GM23338 (cell line): ENCODE measurements at regions not wholly inside any gene's neighbourhood (a gene's known extent, or its start where the extent isn't known, plus 50 kb on each side); places are given as distances from the start of the nearest gene placed in this dataset.

ENCODE experiments used
- ATAC-seq: fragments of 200-7000 bp; cut with Tn5 transposase; 3 replicates; pipeline ENCODE4 v1.9.1; 2020
- DNase-seq: peaks from one replicate; pipeline ENCODE4 v3.0.0-alpha.2; 2015; ENCODE audit warnings: low spot score
- H2AFZ ChIP-seq: fragments of 200-600 bp; sonication (generic); 2 replicates; pipeline ENCODE4 v1.8.0; 2016; ENCODE audit warnings: antibody characterized with exemption, mild to moderate bottlenecking, moderate library complexity
- H3F3A ChIP-seq: fragments of 200-600 bp; sonication (generic); replicated peaks from 2 replicates; pipeline ENCODE4 v1.8.0; 2017; ENCODE audit warnings: antibody characterized with exemption, mixed run types, low read depth
- H3K27ac ChIP-seq: fragments of 200-600 bp; sonication (generic); 2 replicates; pipeline ENCODE4 v1.6.1; 2016; ENCODE audit warnings: low read depth
- H3K27me3 ChIP-seq: fragments of 200-600 bp; sonication (generic); 2 replicates; pipeline ENCODE4 v1.8.0; 2016; ENCODE audit warnings: mild to moderate bottlenecking, mixed run types, moderate library complexity; ENCODE audit not compliant: insufficient read depth
- H3K36me3 ChIP-seq: fragments of 200-600 bp; sonication (generic); 2 replicates; pipeline ENCODE4 v1.8.0; 2016; ENCODE audit warnings: mild to moderate bottlenecking; ENCODE audit not compliant: insufficient read depth
- H3K4me1 ChIP-seq: fragments of 200-600 bp; sonication (generic); 2 replicates; pipeline ENCODE4 v1.8.0; 2016; ENCODE audit warnings: mild to moderate bottlenecking, moderate library complexity; ENCODE audit not compliant: insufficient read depth
- H3K4me2 ChIP-seq: fragments of 200-600 bp; sonication (generic); 2 replicates; pipeline ENCODE4 v1.7.1; 2017; ENCODE audit warnings: mixed run types
- H3K4me3 ChIP-seq: fragments of 200-600 bp; sonication (generic); 2 replicates; pipeline ENCODE4 v1.6.1; 2016; ENCODE audit warnings: mixed run types
- H3K79me2 ChIP-seq: fragments of 200-600 bp; sonication (generic); replicated peaks from 2 replicates; pipeline ENCODE4 v1.8.0; 2017; ENCODE audit warnings: mild to moderate bottlenecking; ENCODE audit not compliant: insufficient read depth
- H3K9me2 ChIP-seq: fragments of 200-600 bp; sonication (generic); 2 replicates; pipeline ENCODE4 v1.8.0; 2017; ENCODE audit not compliant: insufficient read depth
- H4K20me1 ChIP-seq: fragments of 200-600 bp; sonication (generic); replicated peaks from 2 replicates; pipeline ENCODE4 v1.8.0; 2017; ENCODE audit warnings: mild to moderate bottlenecking; ENCODE audit not compliant: insufficient read depth
- H3K27ac Mint-ChIP-seq: 2 replicates; pipeline ENCODE4 v1.8.0; 2020; ENCODE audit warnings: inconsistent platforms, mild to moderate bottlenecking, moderate library complexity, mixed read lengths
- H3K27me3 Mint-ChIP-seq: 3 replicates; pipeline ENCODE4 v1.8.0; 2022; ENCODE audit warnings: low read depth, mild to moderate bottlenecking, moderate library complexity, mixed read lengths, inconsistent platforms; ENCODE audit not compliant: insufficient read depth, poor library complexity
- H3K36me3 Mint-ChIP-seq: 3 replicates; pipeline ENCODE4 v1.8.0; 2021; ENCODE audit warnings: low read depth, mild to moderate bottlenecking, inconsistent platforms, moderate library complexity, mixed read lengths
- H3K4me1 Mint-ChIP-seq: 3 replicates; pipeline ENCODE4 v1.8.0; 2020; ENCODE audit warnings: mild to moderate bottlenecking, inconsistent platforms, mixed read lengths
- H3K4me3 Mint-ChIP-seq: 3 replicates; pipeline ENCODE4 v1.8.0; 2021; ENCODE audit warnings: moderate library complexity, mild to moderate bottlenecking, inconsistent platforms, mixed read lengths
- H3K9me3 Mint-ChIP-seq: 3 replicates; pipeline ENCODE4 v1.8.0; 2020; ENCODE audit warnings: moderate library complexity, mild to moderate bottlenecking, inconsistent platforms, mixed read lengths
- CREB1 ChIP-seq: fragments of 250-450 bp; sonication (Bioruptor Pico); IDR thresholded peaks from 2 replicates; pipeline ENCODE4 v1.5.0; 2020; ENCODE audit warnings: low read depth, mild to moderate bottlenecking, moderate library complexity
- EZH2 ChIP-seq: fragments of 200-600 bp; sonication (generic); IDR thresholded peaks from one replicate; pipeline ENCODE4 v1.8.0; 2017; ENCODE audit warnings: antibody characterized with exemption, mild to moderate bottlenecking, low read depth; ENCODE audit not compliant: unreplicated experiment
- EZH2phosphoT487 ChIP-seq: fragments of 200-600 bp; sonication (generic); IDR thresholded peaks from one replicate; pipeline ENCODE4 v1.8.1; 2018; ENCODE audit warnings: antibody characterized with exemption; ENCODE audit not compliant: unreplicated experiment
- NANOG ChIP-seq: IDR thresholded peaks from 2 replicates; pipeline ENCODE4 v1.6.1; 2016; ENCODE audit warnings: antibody characterized with exemption, borderline replicate concordance
- POLR2AphosphoS5 ChIP-seq: IDR thresholded peaks from 2 replicates; pipeline ENCODE4 v1.6.1; 2016; ENCODE audit warnings: antibody characterized with exemption, low read depth
- STAT1 ChIP-seq: IDR thresholded peaks from one replicate; pipeline ENCODE4 v1.6.1; 2016; ENCODE audit warnings: antibody characterized with exemption; ENCODE audit not compliant: unreplicated experiment
- ZNF114 ChIP-seq: fragments of 250-450 bp; sonication (Bioruptor Pico); IDR thresholded peaks from 2 replicates; pipeline ENCODE4 v1.5.0; 2020; ENCODE audit warnings: mild to moderate bottlenecking, moderate library complexity
- ZNF462 ChIP-seq: fragments of 250-450 bp; sonication (Bioruptor Pico); IDR thresholded peaks from 2 replicates; pipeline ENCODE4 v1.5.0; 2020; ENCODE audit warnings: mild to moderate bottlenecking, moderate library complexity
- TF ChIP-seq, protein P1 (sequence below), 2 experiments: fragments of 200-600 bp in 1 of 2; sonication (generic) in 1 of 2; conservative IDR thresholded peaks; 2 replicates each; pipeline versions ENCODE4 v1.5.1 to v1.6.1; 2016 to 2017; ENCODE audit warnings: antibody characterized with exemption in 2 of 2, low read depth in 2 of 2, mild to moderate bottlenecking in 2 of 2, moderate library complexity in 1 of 2
- TF ChIP-seq, protein P2 (sequence below): IDR thresholded peaks from one replicate; pipeline ENCODE4 v1.6.1; 2018; ENCODE audit warnings: antibody characterized with exemption; ENCODE audit not compliant: unreplicated experiment

DNA sequence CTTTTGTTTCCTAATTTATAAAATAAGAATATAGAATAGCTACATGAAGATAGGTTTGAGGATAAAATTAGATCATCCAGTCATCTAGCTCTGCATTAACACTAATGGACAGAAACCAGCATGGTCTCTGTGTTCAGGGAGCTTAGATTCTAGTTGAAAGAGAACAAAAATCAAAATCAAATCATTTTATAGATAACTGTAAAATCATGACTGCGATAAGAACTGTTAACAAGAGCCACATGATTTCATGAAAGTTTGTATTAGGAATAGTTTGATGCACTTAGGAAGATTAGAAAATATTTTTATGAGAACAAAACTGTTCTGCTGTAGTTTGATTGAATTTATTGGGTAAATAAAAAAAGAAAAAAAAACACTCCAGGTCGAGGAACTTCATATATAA lies 1074.7 kb downstream of the MAT2B start (continued):
- TF ChIP-seq ZNF462 (CRISPR knock-in tag): no peak

DNA sequence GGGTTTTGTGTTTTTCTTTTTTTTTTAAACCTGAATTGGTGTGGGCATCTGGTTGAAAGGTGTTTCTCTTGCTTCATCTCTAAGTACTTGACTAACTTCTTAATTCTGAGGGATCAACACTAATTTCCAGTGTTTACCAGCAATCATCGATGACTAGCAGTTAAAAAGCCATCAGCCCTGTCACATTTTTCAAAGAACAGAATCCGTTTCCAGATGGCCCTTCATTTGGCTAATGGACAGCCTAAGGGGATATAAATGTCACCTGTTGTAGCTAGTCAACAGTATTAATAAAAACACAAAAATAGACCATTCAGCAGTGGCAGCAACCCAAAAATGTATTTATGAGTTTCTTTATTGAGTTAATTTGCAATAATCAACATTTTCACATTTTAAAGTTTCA lies 1076.5 kb downstream of the MAT2B start:
- H3K79me2 ChIP-seq: no peaks in the 10 kb centered on the region
- H4K20me1 ChIP-seq: no peaks in the 10 kb centered on the region
- TF ChIP-seq STAT1: no peak
- TF ChIP-seq NANOG: no peak
- no peak for TF ChIP-seq EZH2
- no peak for TF ChIP-seq CREB1 (CRISPR knock-in tag)
- no peak for TF ChIP-seq EZH2phosphoT487
- TF ChIP-seq, protein P1, sequence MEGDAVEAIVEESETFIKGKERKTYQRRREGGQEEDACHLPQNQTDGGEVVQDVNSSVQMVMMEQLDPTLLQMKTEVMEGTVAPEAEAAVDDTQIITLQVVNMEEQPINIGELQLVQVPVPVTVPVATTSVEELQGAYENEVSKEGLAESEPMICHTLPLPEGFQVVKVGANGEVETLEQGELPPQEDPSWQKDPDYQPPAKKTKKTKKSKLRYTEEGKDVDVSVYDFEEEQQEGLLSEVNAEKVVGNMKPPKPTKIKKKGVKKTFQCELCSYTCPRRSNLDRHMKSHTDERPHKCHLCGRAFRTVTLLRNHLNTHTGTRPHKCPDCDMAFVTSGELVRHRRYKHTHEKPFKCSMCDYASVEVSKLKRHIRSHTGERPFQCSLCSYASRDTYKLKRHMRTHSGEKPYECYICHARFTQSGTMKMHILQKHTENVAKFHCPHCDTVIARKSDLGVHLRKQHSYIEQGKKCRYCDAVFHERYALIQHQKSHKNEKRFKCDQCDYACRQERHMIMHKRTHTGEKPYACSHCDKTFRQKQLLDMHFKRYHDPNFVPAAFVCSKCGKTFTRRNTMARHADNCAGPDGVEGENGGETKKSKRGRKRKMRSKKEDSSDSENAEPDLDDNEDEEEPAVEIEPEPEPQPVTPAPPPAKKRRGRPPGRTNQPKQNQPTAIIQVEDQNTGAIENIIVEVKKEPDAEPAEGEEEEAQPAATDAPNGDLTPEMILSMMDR (conservative IDR thresholded peaks at IDR 0.05; ENCODE audit: low read depth in 2 of 2): no peak
- TF ChIP-seq POLR2AphosphoS5: no peak
- TF ChIP-seq, protein P2, sequence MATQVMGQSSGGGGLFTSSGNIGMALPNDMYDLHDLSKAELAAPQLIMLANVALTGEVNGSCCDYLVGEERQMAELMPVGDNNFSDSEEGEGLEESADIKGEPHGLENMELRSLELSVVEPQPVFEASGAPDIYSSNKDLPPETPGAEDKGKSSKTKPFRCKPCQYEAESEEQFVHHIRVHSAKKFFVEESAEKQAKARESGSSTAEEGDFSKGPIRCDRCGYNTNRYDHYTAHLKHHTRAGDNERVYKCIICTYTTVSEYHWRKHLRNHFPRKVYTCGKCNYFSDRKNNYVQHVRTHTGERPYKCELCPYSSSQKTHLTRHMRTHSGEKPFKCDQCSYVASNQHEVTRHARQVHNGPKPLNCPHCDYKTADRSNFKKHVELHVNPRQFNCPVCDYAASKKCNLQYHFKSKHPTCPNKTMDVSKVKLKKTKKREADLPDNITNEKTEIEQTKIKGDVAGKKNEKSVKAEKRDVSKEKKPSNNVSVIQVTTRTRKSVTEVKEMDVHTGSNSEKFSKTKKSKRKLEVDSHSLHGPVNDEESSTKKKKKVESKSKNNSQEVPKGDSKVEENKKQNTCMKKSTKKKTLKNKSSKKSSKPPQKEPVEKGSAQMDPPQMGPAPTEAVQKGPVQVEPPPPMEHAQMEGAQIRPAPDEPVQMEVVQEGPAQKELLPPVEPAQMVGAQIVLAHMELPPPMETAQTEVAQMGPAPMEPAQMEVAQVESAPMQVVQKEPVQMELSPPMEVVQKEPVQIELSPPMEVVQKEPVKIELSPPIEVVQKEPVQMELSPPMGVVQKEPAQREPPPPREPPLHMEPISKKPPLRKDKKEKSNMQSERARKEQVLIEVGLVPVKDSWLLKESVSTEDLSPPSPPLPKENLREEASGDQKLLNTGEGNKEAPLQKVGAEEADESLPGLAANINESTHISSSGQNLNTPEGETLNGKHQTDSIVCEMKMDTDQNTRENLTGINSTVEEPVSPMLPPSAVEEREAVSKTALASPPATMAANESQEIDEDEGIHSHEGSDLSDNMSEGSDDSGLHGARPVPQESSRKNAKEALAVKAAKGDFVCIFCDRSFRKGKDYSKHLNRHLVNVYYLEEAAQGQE: no peak
- no peak for TF ChIP-seq ZNF114 (CRISPR knock-in tag)

More for the DNA sequence above, 1076.5 kb downstream of the MAT2B start:
- Mint-ChIP-seq H3K9me3 (peaks cover 3% of the 10 kb centered on the region; the same call in 1 of the 3 replicates), H3K27ac (no peak overlapping the region), H3K36me3 (no peaks in the 10 kb centered on the region; the same call in 2 of the 3 replicates), H3K4me3 (no peak overlapping the region), H3K27me3 (peaks cover 4% of the 10 kb centered on the region), H3K4me1 (no peaks in the 10 kb centered on the region)
- ATAC-seq: no peak
- Histone ChIP-seq H3K27me3 (no peaks in the 10 kb centered on the region), H3K4me3 (no peak overlapping the region), H2AFZ (no peak overlapping the region), H3K27ac (no peak overlapping the region), H3K4me2 (no peak overlapping the region), H3K4me1 (no peaks in the 10 kb centered on the region), H3F3A (no peaks in the 10 kb centered on the region), H3K36me3 (no peaks in the 10 kb centered on the region), H3K9me2 (no peaks in the 10 kb centered on the region)
- no peak for DNase-seq
